ENCODE measurements at regions not wholly inside any gene's neighbourhood (a gene's known extent, or its start where the extent isn't known, plus 50 kb on each side); places are given as distances from the start of the nearest gene placed in this dataset.

GRCh38 chr4:14615671-14616070 is 386.6 kb upstream of the CPEB2 start (continued):
- no peak for TF ChIP-seq JUN (IDR thresholded peaks at IDR 0.05; ENCODE audit: low read depth, low read length)
- no peak for TF ChIP-seq KDM5A (IDR thresholded peaks at IDR 0.05; ENCODE audit: low read length)

Measured in H1 (cell line).